Upper lobe of left lung (tissue), 4 donors: ENCODE measurements at regions not wholly inside any gene's neighbourhood (a gene's known extent, or its start where the extent isn't known, plus 50 kb on each side); places are given as distances from the start of the nearest gene placed in this dataset.

Experiments
- EP300 ChIP-seq, 4 donors: sonication (generic); formaldehyde crosslinking; IDR thresholded peaks; one replicate each; pipeline ENCODE4 v1.5.1; 2017; ENCODE audit warnings: antibody characterized with exemption in 4 of 4, control low read depth in 2 of 4
- TF ChIP-seq, protein P1 (sequence below), 6 experiments: fragments of 450-650 bp in 4 of 6; fragments of 200-600 bp in 2 of 6; sonication (generic) in 2 of 6; IDR thresholded peaks; one replicate each; pipeline ENCODE4 v1.5.1; 2016 to 2019; ENCODE audit warnings: antibody characterized with exemption in 6 of 6

- TF ChIP-seq, protein P1, sequence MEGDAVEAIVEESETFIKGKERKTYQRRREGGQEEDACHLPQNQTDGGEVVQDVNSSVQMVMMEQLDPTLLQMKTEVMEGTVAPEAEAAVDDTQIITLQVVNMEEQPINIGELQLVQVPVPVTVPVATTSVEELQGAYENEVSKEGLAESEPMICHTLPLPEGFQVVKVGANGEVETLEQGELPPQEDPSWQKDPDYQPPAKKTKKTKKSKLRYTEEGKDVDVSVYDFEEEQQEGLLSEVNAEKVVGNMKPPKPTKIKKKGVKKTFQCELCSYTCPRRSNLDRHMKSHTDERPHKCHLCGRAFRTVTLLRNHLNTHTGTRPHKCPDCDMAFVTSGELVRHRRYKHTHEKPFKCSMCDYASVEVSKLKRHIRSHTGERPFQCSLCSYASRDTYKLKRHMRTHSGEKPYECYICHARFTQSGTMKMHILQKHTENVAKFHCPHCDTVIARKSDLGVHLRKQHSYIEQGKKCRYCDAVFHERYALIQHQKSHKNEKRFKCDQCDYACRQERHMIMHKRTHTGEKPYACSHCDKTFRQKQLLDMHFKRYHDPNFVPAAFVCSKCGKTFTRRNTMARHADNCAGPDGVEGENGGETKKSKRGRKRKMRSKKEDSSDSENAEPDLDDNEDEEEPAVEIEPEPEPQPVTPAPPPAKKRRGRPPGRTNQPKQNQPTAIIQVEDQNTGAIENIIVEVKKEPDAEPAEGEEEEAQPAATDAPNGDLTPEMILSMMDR (IDR thresholded peaks at IDR 0.05), result no peak
- TF ChIP-seq EP300 (IDR thresholded peaks at IDR 0.05), result no peak
Measured at GRCh38 chr6:93554018-93554417, 134.7 kb upstream of the EPHA7 start.
